Panc1 (cell line): ENCODE measurements at regions not wholly inside any gene's neighbourhood (a gene's known extent, or its start where the extent isn't known, plus 50 kb on each side); places are given as distances from the start of the nearest gene placed in this dataset.

Source experiments
- ATAC-seq: fragments of 200-7000 bp; cut with Tn5 transposase; 2 replicates; pipeline ENCODE4 v1.9.1; 2020; ENCODE audit warnings: mild to moderate bottlenecking, moderate library complexity
- BruUV-seq: library from RNA; stranded (reverse); fragments of 400-500 nt; replicated peaks from 2 replicates; lab custom pipeline; 2021; lab: Mats Ljungman, UMichigan
- CTCF ChIA-PET: fragments of 300-600 bp; sonication (Branson Sonifier 250); formaldehyde crosslinking; loops from one replicate; lab custom pipeline; 2022; ENCODE audit warnings: antibody characterized with exemption; lab: Charles Lee
- POLR2A ChIA-PET: fragments of 300-600 bp; sonication (Branson Sonifier 250); formaldehyde crosslinking; loops from one replicate; lab custom pipeline; 2022; ENCODE audit warnings: antibody characterized with exemption; lab: Charles Lee
- DNase-seq: peaks from one replicate; pipeline ENCODE4 v3.0.0-alpha.2; 2010; ENCODE audit warnings: low read depth, low spot score
- H3K27ac ChIP-seq: 2 replicates; pipeline ENCODE4 v1.5.1; 2011; ENCODE audit warnings: mild to moderate bottlenecking, low read length, inconsistent platforms
- H3K27me3 ChIP-seq: fragments of 200-500 bp; sonication (Bioruptor generic); 2 replicates; pipeline ENCODE4 v1.6.0; 2014; ENCODE audit warnings: low read length, inconsistent platforms; ENCODE audit not compliant: control insufficient read depth, insufficient read depth
- H3K36me3 ChIP-seq: fragments of 200-500 bp; sonication (Bioruptor generic); 2 replicates; pipeline ENCODE4 v1.5.1; 2014; ENCODE audit warnings: inconsistent platforms, mild to moderate bottlenecking, low read length, moderate library complexity; ENCODE audit not compliant: control insufficient read depth, insufficient read depth
- H3K4me1 ChIP-seq: 2 replicates; pipeline ENCODE4 v1.5.1; 2011; ENCODE audit warnings: inconsistent platforms, mild to moderate bottlenecking, low read length, moderate library complexity; ENCODE audit not compliant: control insufficient read depth, insufficient read depth
- H3K4me3 ChIP-seq, 2 experiments: 2 replicates each; pipeline ENCODE4 v1.5.1; 2011 to 2012; ENCODE audit warnings: low read depth in 2 of 2, low read length in 2 of 2, mild to moderate bottlenecking in 2 of 2, inconsistent platforms in 1 of 2, moderate library complexity in 1 of 2
- H3K9me3 ChIP-seq: fragments of 200-500 bp; sonication (Bioruptor generic); 2 replicates; pipeline ENCODE4 v1.5.1; 2014; ENCODE audit warnings: low read depth, mild to moderate bottlenecking, inconsistent platforms, low read length, moderate library complexity; ENCODE audit not compliant: control insufficient read depth, insufficient read depth
- POLR2AphosphoS5 ChIP-seq: IDR thresholded peaks from 2 replicates; pipeline ENCODE4 v1.6.1; 2012; ENCODE audit warnings: mild to moderate bottlenecking, low read depth, low read length, moderate library complexity
- SIN3A ChIP-seq: IDR thresholded peaks from 2 replicates; pipeline ENCODE4 v1.6.1; 2012; ENCODE audit warnings: low read depth, mild to moderate bottlenecking, low read length, moderate library complexity, borderline replicate concordance; ENCODE audit not compliant: insufficient read depth
- TCF7L2 ChIP-seq: IDR thresholded peaks from 2 replicates; pipeline ENCODE4 v1.6.1; 2011; ENCODE audit warnings: mild to moderate bottlenecking, low read depth, low read length, inconsistent platforms
- in situ Hi-C: cut with HindIII; loops from 2 replicates; pipeline ENCODE4 v1.10.0; 2016; ENCODE audit warnings: low sequenced_read_pairs, low pct_unique_long_range_greater_than_20kb
- intact Hi-C: fragments of 100-400 bp; cut with micrococcal nuclease; formaldehyde crosslinking; loops from one replicate; pipeline ENCODE4 v1.10.0; 2022; ENCODE audit not compliant: unreplicated experiment
- TF ChIP-seq, protein P1 (sequence below), 2 experiments: IDR thresholded peaks; 2 replicates each; pipeline ENCODE4 v1.6.1; 2011 to 2012; ENCODE audit warnings: low read depth in 2 of 2, control low read depth in 1 of 2, low read length in 1 of 2, mild to moderate bottlenecking in 1 of 2, moderate library complexity in 1 of 2; ENCODE audit not compliant: insufficient read depth in 1 of 2
- TF ChIP-seq, protein P2 (sequence below): fragments of 450-650 bp; IDR thresholded peaks from 2 replicates; pipeline ENCODE4 v1.5.1; 2017; ENCODE audit warnings: mild to moderate bottlenecking

DNA sequence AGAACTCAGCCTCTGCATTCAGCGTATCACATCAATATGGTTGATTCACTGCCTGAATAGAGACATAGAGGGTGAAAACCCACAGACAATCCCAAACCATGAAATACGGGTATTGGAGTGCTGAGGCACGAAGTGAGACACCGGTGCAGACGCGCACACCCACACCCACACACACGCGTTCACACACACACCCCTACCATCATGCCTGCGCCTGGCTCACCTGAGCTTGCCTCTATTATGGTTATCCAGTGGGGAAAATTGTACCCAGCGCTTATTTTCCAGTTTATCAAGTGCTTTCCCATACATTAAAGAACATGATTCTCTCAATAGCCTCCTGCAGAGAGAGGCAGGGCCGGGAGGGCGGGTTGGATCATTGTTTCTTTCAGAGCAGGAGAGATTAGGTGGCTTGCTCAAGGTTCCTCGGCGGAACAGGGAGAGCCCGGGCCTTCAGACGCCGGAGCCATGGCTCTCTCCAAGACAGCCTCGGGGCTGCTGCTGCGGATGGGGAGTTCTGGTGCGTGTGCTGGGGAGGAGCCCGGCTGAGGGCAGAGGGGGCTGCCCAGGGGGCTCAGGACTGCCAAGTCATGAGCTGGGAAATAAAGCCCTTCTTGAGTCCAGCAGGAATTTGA, 78.9 kb upstream of the THY1 start:
- in situ Hi-C loops = no loop called here
- ATAC-seq = no peak
- DNase-seq = no peak
- intact Hi-C loops = no loop called here
- ChIA-PET POLR2A (no interaction called here), CTCF (interaction anchor here (0.6 to 0.7 kb wide), 2 partner anchors 9 to 10 kb away, joined by 4 read pairs; no protein-coding TSS in a partner anchor)
- no peak overlapping the region for H3K27ac ChIP-seq
- no peak overlapping the region for H3K4me3 ChIP-seq
- no TSS peak for BruUV-seq
- TF ChIP-seq SIN3A (no peak), TCF7L2 (no peak), POLR2AphosphoS5 (no peak)
- TF ChIP-seq, protein P1, sequence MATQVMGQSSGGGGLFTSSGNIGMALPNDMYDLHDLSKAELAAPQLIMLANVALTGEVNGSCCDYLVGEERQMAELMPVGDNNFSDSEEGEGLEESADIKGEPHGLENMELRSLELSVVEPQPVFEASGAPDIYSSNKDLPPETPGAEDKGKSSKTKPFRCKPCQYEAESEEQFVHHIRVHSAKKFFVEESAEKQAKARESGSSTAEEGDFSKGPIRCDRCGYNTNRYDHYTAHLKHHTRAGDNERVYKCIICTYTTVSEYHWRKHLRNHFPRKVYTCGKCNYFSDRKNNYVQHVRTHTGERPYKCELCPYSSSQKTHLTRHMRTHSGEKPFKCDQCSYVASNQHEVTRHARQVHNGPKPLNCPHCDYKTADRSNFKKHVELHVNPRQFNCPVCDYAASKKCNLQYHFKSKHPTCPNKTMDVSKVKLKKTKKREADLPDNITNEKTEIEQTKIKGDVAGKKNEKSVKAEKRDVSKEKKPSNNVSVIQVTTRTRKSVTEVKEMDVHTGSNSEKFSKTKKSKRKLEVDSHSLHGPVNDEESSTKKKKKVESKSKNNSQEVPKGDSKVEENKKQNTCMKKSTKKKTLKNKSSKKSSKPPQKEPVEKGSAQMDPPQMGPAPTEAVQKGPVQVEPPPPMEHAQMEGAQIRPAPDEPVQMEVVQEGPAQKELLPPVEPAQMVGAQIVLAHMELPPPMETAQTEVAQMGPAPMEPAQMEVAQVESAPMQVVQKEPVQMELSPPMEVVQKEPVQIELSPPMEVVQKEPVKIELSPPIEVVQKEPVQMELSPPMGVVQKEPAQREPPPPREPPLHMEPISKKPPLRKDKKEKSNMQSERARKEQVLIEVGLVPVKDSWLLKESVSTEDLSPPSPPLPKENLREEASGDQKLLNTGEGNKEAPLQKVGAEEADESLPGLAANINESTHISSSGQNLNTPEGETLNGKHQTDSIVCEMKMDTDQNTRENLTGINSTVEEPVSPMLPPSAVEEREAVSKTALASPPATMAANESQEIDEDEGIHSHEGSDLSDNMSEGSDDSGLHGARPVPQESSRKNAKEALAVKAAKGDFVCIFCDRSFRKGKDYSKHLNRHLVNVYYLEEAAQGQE (IDR thresholded peaks at IDR 0.05; ENCODE audit: insufficient read depth in 1 of 2, low read depth in 2 of 2, low read length in 1 of 2) = no peak
- TF ChIP-seq, protein P2, sequence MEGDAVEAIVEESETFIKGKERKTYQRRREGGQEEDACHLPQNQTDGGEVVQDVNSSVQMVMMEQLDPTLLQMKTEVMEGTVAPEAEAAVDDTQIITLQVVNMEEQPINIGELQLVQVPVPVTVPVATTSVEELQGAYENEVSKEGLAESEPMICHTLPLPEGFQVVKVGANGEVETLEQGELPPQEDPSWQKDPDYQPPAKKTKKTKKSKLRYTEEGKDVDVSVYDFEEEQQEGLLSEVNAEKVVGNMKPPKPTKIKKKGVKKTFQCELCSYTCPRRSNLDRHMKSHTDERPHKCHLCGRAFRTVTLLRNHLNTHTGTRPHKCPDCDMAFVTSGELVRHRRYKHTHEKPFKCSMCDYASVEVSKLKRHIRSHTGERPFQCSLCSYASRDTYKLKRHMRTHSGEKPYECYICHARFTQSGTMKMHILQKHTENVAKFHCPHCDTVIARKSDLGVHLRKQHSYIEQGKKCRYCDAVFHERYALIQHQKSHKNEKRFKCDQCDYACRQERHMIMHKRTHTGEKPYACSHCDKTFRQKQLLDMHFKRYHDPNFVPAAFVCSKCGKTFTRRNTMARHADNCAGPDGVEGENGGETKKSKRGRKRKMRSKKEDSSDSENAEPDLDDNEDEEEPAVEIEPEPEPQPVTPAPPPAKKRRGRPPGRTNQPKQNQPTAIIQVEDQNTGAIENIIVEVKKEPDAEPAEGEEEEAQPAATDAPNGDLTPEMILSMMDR = no peak
- H3K27me3 ChIP-seq = no peaks in the 10 kb centered on the region
- no peaks in the 10 kb centered on the region for H3K36me3 ChIP-seq
- no peaks in the 10 kb centered on the region for H3K9me3 ChIP-seq
- H3K4me1 ChIP-seq = no peaks in the 10 kb centered on the region

DNA sequence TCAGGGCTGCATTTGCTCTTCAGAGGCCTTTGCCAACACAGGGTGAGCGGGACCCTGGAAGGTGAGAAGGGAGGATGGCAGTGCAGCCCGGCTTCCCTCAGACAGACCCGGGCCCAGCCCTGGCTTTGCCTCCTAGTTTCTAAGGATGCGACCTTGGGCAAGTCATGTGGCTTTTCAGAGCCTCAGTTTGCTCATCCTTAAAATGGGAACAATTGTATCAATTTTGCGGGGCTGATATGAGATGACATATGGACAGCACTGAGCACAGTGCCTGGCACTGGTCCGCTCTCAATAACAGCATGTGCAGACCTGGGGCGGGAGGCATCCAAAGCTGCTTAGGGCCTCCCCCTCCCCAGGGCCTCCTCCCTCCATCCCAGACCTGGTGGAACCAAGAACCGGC, 74.7 kb upstream of the THY1 start:
- Histone ChIP-seq H3K4me3 (no peak overlapping the region), H3K36me3 (no peaks in the 10 kb centered on the region), H3K27ac (no peak overlapping the region), H3K4me1 (no peaks in the 10 kb centered on the region), H3K9me3 (no peaks in the 10 kb centered on the region), H3K27me3 (no peaks in the 10 kb centered on the region; the same call in 1 of the 2 replicates)
- in situ Hi-C loops (no loop called here), intact Hi-C loops (no loop called here)
- DNase-seq (no peak), ATAC-seq (no peak)
- no TSS peak for BruUV-seq
- TF ChIP-seq, protein P2 = no peak
- TF ChIP-seq SIN3A (no peak), POLR2AphosphoS5 (no peak), TCF7L2 (no peak)
- TF ChIP-seq, protein P1 (IDR thresholded peaks at IDR 0.05; ENCODE audit: insufficient read depth in 1 of 2, low read depth in 2 of 2, low read length in 1 of 2) = no peak
- ChIA-PET CTCF (no interaction called here), POLR2A (no interaction called here)
